Heart right ventricle (tissue), 16 donors: ENCODE measurements at regions not wholly inside any gene's neighbourhood (a gene's known extent, or its start where the extent isn't known, plus 50 kb on each side); places are given as distances from the start of the nearest gene placed in this dataset.
A peak's percentile ranks its signal among the peaks of the same experiment; 100 is the strongest.

Source experiments
- ATAC-seq, 8 donors: fragments of 200-7000 bp; cut with Tn5 transposase; one replicate each; pipeline ENCODE4 v1.9.1; 2020; ENCODE audit warnings: mild to moderate bottlenecking in 8 of 8, moderate library complexity in 8 of 8, moderate number of reproducible peaks in 1 of 8
- DNase-seq, 2 donors: peaks; one replicate each; pipeline ENCODE4 v3.0.0-alpha.2; 2020
- H3K27ac ChIP-seq, 10 donors: fragments of 200-600 bp; sonication (generic) in 2 of 10; one replicate each; pipeline versions ENCODE4 v1.5.0 to v1.8.0; 2020 to 2022; ENCODE audit warnings: mild to moderate bottlenecking in 3 of 10
- H3K27me3 ChIP-seq, 7 donors: fragments of 200-600 bp; one replicate each; pipeline ENCODE4 v1.8.0; 2021 to 2022; ENCODE audit warnings: mild to moderate bottlenecking in 2 of 7
- H3K36me3 ChIP-seq, 9 donors: fragments of 200-600 bp; sonication (generic) in 1 of 9; one replicate each; pipeline versions ENCODE4 v1.5.0 to v1.8.0; 2020 to 2022; ENCODE audit warnings: mild to moderate bottlenecking in 2 of 9
- H3K4me1 ChIP-seq, 9 donors: fragments of 200-600 bp; sonication (generic) in 1 of 9; one replicate each; pipeline versions ENCODE4 v1.5.0 to v1.8.0; 2020 to 2022; ENCODE audit warnings: mild to moderate bottlenecking in 4 of 9
- H3K4me3 ChIP-seq, 10 donors: fragments of 200-600 bp; sonication (generic) in 2 of 10; one replicate each; pipeline versions ENCODE4 v1.5.0 to v1.8.0; 2020 to 2022; ENCODE audit warnings: mild to moderate bottlenecking in 7 of 10, moderate library complexity in 2 of 10
- H3K9me3 ChIP-seq, 11 donors: fragments of 200-600 bp in 10 of 11; sonication (generic) in 2 of 11; one replicate each; pipeline versions ENCODE4 v1.5.0 to v1.8.0; 2013 to 2022; ENCODE audit warnings: mild to moderate bottlenecking in 2 of 11, control low read depth in 1 of 11, moderate library complexity in 1 of 11
- WGBS, 2 donors: extraction: QIAGEN DNeasy Blood & Tissue Kit; methylation state at CpG; one replicate each; pipeline ENCODE4 v1.1.7; 2013; ENCODE audit warnings: inconsistent platforms in 1 of 2; 5-methylcytosine and 5-hydroxymethylcytosine counted together
- intact Hi-C, 10 donors: fragments of 100-400 bp; cut with DNase I; formaldehyde crosslinking; loops; one replicate each; pipeline versions ENCODE4 v1.11.1 to v1.14.2; 2022
- TF ChIP-seq, protein P1 (sequence below), 9 donors: fragments of 200-600 bp; sonication (generic) in 2 of 9; IDR thresholded peaks; one replicate each; pipeline versions ENCODE4 v1.5.0 to v1.8.0; 2021 to 2022; ENCODE audit warnings: antibody characterized with exemption in 9 of 9, mild to moderate bottlenecking in 5 of 9, moderate library complexity in 1 of 9
- donor health status: Arrhythmogenic right ventricular cardiomyopathy.
- donor health status: ischemic (EF 13 %, LVEDD 7.1; RV severe dilation, severe dysfunction).
- donor health status: healthy with polysubstance abuse.
- donor health status: DM: no; HTN: yes; CAD: no.
- donor health status: DM: no; HTN: no; CAD: no.
- donor health status: ischemic (EF 25% LVEDD 6.9; RV normal size, moderate dysfunction).
- donor health status: ischemic (EF 25% LVEDD 5.7; RV mildly dilated, moderate dysfunction).
- donor health status: healthy.
- donor health status: DM: yes; HTN: yes; CAD: no.
- donor health status: Ischemic cardiomyopathy.
- donor health status: ischemic (EF 35%, LVEDD 5.7; RV mildly dilated, moderate dysfunction).
- donor health status: nonischemic (EF 11% LVEDD 7.7; RV severe dilation, severe dysfunction).
- donor health status: DM: yes; HTN: yes; CAD: no.
- donor health status: PGD.
- donor health status: ischemic (EF 29% LVEDD 5.4; RV normal size, mild dysfunction).
- donor health status: nonischemic (EF 23%, LVEDD 6.1; RV moderate dilation, normal function).

DNA sequence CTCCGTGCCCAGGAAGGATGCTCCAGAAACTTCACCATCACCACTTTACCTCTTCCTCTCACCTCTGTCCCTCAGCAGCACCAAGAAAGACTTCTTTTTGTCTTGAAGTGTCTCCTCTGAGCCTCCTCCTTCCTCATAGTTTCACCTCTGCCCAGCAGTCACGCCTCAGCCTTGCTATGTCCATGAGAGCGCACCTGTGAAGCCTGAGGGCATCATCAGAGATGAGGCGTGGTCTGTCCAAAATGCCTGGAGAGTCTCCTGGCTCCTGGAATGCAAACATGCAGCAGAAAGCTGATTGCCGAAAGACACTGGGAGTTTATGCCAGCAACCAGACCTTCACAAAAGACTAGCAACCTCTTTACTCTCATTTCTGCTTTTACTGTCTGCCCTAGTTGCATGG is 336.6 kb downstream of the TEX29 start:
- no peaks in the 10 kb centered on the region for H3K4me1 ChIP-seq
- H3K9me3 ChIP-seq: no peaks in the 10 kb centered on the region
- H3K27me3 ChIP-seq: peaks cover 0 to 71% (median 47%) of the 10 kb centered on the region in 7 donors
- H3K27ac ChIP-seq: no peak overlapping the region
- DNase-seq (no peak), ATAC-seq (no peak)
- TF ChIP-seq, protein P1, sequence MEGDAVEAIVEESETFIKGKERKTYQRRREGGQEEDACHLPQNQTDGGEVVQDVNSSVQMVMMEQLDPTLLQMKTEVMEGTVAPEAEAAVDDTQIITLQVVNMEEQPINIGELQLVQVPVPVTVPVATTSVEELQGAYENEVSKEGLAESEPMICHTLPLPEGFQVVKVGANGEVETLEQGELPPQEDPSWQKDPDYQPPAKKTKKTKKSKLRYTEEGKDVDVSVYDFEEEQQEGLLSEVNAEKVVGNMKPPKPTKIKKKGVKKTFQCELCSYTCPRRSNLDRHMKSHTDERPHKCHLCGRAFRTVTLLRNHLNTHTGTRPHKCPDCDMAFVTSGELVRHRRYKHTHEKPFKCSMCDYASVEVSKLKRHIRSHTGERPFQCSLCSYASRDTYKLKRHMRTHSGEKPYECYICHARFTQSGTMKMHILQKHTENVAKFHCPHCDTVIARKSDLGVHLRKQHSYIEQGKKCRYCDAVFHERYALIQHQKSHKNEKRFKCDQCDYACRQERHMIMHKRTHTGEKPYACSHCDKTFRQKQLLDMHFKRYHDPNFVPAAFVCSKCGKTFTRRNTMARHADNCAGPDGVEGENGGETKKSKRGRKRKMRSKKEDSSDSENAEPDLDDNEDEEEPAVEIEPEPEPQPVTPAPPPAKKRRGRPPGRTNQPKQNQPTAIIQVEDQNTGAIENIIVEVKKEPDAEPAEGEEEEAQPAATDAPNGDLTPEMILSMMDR (IDR thresholded peaks at IDR 0.05): no peak
- intact Hi-C loops: no loop called here
- WGBS, 2 donors: 88 to 92% methylated on average over 5 of the region's 5 CpGs
- no peaks in the 10 kb centered on the region for H3K36me3 ChIP-seq
- no peak overlapping the region for H3K4me3 ChIP-seq

DNA sequence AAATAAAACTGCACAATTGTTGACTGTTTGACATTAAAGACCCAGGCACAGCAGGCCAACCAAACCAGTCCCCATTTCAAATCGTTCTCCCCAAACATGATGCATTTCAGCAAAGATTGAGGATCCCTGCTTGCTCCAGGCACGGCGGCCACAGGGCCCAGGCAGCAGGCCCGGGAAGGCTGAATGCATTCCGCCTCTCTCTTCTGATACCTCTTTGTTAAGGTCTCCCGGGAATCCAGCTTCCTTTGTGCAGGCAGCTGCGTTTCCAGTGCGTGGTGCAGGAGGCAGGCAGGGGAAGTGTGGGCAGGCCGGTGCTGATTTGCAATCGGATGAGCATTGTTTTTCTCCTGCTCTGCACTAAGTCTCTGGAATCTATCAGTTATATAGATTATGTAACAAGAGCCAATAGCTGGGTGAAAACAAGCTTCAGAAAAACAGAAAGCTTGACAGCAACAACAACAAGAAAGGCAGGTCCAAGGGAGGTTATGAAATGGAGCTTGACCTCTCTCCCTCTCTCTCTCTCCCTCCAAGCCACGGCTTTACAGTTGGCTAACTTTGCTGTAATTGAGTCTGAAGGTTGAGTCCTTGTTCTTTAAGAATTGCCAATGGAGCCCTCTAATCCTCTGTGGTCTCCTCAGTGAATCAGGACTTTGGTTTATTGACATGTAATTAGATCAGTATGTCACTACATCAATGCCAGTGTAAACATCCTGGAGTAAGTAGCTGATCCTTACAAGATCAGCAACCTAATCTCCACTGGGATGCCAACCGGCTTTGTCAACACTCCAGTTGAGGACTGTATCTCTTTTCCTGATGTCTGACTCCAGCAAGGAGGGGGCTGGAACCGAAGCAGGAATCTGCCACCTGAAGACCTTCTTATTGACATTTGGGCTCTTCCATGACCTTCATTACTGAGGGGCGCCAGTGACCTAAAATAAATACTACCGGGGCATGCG is 338.0 kb downstream of the TEX29 start:
- H3K27me3 ChIP-seq: peaks cover 0 to 68% (median 40%) of the 10 kb centered on the region in 7 donors
- no peak overlapping the region for H3K27ac ChIP-seq
- 31 to 33% methylated on average over 16 of the region's 16 CpGs for WGBS, 2 donors
- H3K9me3 ChIP-seq: no peaks in the 10 kb centered on the region
- no peak for DNase-seq
- no peak overlapping the region for H3K4me3 ChIP-seq
- peak in 3 of 8 donors; percentile 32 to 50 (median 44) for ATAC-seq
- no peaks in the 10 kb centered on the region for H3K4me1 ChIP-seq
- intact Hi-C loops: no loop called here
- TF ChIP-seq, protein P1 (IDR thresholded peaks at IDR 0.05): no peak
- no peaks in the 10 kb centered on the region for H3K36me3 ChIP-seq

DNA sequence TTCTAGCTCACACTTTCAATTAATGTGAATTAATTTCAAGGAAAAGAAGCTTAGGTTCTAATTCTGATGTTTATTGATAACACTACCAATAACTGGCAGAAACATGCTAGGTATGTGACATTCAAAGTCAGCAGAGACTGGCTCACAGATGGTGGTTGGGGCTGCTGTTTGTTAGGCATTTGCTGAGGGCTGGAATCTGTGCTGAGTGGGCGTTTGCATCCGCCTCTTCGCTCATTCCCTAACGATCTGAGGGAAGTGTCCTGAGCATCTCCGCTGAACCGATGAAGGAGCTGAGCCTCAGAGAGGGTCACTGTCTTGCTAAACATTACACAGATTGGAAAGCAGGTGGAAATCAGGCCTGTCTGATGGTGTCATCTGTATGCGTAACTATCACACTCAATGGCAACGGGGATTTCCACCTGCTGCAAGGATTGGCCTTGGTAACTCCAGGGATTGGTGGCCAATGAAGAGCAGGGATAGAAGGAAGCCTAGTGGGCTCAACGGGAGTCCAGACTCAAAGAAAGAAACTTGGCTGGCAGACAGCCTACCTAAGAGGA is 338.9 kb downstream of the TEX29 start:
- no peak overlapping the region for H3K27ac ChIP-seq
- no peaks in the 10 kb centered on the region for H3K36me3 ChIP-seq
- H3K4me3 ChIP-seq: no peak overlapping the region
- no peak for ATAC-seq
- TF ChIP-seq, protein P1 (IDR thresholded peaks at IDR 0.05): no peak
- no peaks in the 10 kb centered on the region for H3K4me1 ChIP-seq
- H3K27me3 ChIP-seq: peaks cover 0 to 62% (median 34%) of the 10 kb centered on the region in 7 donors
- no peaks in the 10 kb centered on the region for H3K9me3 ChIP-seq
- 77 to 79% methylated on average over 9 of the region's 9 CpGs for WGBS, 2 donors
- intact Hi-C loops: no loop called here
- DNase-seq: no peak

DNA sequence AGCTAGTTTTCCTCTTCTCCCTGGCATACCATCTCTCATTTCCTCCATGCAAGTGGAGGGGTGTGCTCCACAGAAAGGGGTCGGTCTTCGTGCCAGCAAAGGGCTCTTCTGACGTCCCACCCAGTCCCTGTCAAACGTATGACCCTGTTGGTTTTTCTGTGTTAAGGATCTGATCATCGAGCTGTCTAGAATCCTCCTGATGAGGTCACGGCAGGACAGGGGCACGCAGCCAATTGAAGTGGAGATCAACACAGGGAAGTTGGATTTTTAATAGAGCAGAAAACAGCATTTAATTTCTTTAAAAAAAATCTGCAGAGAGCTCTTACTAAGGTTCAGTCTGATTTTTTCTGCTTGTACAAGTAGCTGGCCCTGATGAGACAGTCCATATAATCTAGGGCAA is 339.4 kb downstream of the TEX29 start:
- Histone ChIP-seq H3K9me3 (no peaks in the 10 kb centered on the region), H3K36me3 (no peaks in the 10 kb centered on the region), H3K4me3 (no peak overlapping the region), H3K4me1 (no peaks in the 10 kb centered on the region), H3K27ac (no peak overlapping the region), H3K27me3 (peaks cover 0 to 58% (median 31%) of the 10 kb centered on the region in 7 donors)
- WGBS, 2 donors: 65 to 72% methylated on average over 7 of the region's 7 CpGs
- DNase-seq: peak in 1 of 2 donors; percentile 29
- no peak for ATAC-seq
- TF ChIP-seq, protein P1 (IDR thresholded peaks at IDR 0.05): no peak
- intact Hi-C loops: no loop called here
